ENCODE measurements at regions not wholly inside any gene's neighbourhood (a gene's known extent, or its start where the extent isn't known, plus 50 kb on each side); places are given as distances from the start of the nearest gene placed in this dataset.

GRCh38 chr6:101202867-101203374 lies 190.6 kb upstream of the GRIK2 start:
- Histone ChIP-seq H3K4me3 (ENCODE audit: insufficient read length, low read depth) (no peak overlapping the region), H3K9me3 (ENCODE audit: insufficient read depth, low read length) (no peaks in the 10 kb centered on the region), H3K4me1 (ENCODE audit: insufficient read depth, insufficient read length) (no peaks in the 10 kb centered on the region), H3K27me3 (ENCODE audit: insufficient read depth, insufficient read length) (no peaks in the 10 kb centered on the region), H3K9ac (ENCODE audit: insufficient read length, low read depth) (no peak overlapping the region), H3K36me3 (ENCODE audit: insufficient read depth, insufficient read length, low read length) (no peaks in the 10 kb centered on the region)
- no peak for DNase-seq (ENCODE audit: low read depth, low spot score)
- TF ChIP-seq YY1 (IDR thresholded peaks at IDR 0.05; ENCODE audit: insufficient read depth, insufficient read length) (no peak), ZNF274 (IDR thresholded peaks at IDR 0.05; ENCODE audit: low read depth, low read length) (no peak), SUZ12 (IDR thresholded peaks at IDR 0.05; ENCODE audit: extremely low read depth, insufficient read depth, insufficient read length) (no peak)

GRCh38 chr6:101203664-101204063 lies 189.8 kb upstream of the GRIK2 start:
- Histone ChIP-seq H3K4me3 (ENCODE audit: insufficient read length, low read depth) (no peak overlapping the region), H3K4me1 (ENCODE audit: insufficient read depth, insufficient read length) (no peaks in the 10 kb centered on the region), H3K9me3 (ENCODE audit: insufficient read depth, low read length) (no peaks in the 10 kb centered on the region), H3K9ac (ENCODE audit: insufficient read length, low read depth) (no peak overlapping the region), H3K27me3 (ENCODE audit: insufficient read depth, insufficient read length) (no peaks in the 10 kb centered on the region), H3K36me3 (ENCODE audit: insufficient read depth, insufficient read length, low read length) (no peaks in the 10 kb centered on the region)
- DNase-seq (ENCODE audit: low read depth, low spot score) = no peak
- TF ChIP-seq ZNF274 (IDR thresholded peaks at IDR 0.05; ENCODE audit: low read depth, low read length) (no peak), SUZ12 (IDR thresholded peaks at IDR 0.05; ENCODE audit: extremely low read depth, insufficient read depth, insufficient read length) (no peak), YY1 (IDR thresholded peaks at IDR 0.05; ENCODE audit: insufficient read depth, insufficient read length) (no peak)

GRCh38 chr6:101208152-101208551 lies 185.4 kb upstream of the GRIK2 start:
- Histone ChIP-seq H3K36me3 (ENCODE audit: insufficient read depth, insufficient read length, low read length) (no peaks in the 10 kb centered on the region), H3K9ac (ENCODE audit: insufficient read length, low read depth) (no peak overlapping the region), H3K27me3 (ENCODE audit: insufficient read depth, insufficient read length) (no peaks in the 10 kb centered on the region), H3K9me3 (ENCODE audit: insufficient read depth, low read length) (no peaks in the 10 kb centered on the region), H3K4me3 (ENCODE audit: insufficient read length, low read depth) (no peak overlapping the region), H3K4me1 (ENCODE audit: insufficient read depth, insufficient read length) (no peaks in the 10 kb centered on the region)
- DNase-seq (ENCODE audit: low read depth, low spot score) = no peak
- no peak for TF ChIP-seq SUZ12 (IDR thresholded peaks at IDR 0.05; ENCODE audit: extremely low read depth, insufficient read depth, insufficient read length)
- no peak for TF ChIP-seq YY1 (IDR thresholded peaks at IDR 0.05; ENCODE audit: insufficient read depth, insufficient read length)
- no peak for TF ChIP-seq ZNF274 (IDR thresholded peaks at IDR 0.05; ENCODE audit: low read depth, low read length)

- DNase-seq (ENCODE audit: low read depth, low spot score) = no peak
- H3K4me3 ChIP-seq (ENCODE audit: insufficient read length, low read depth) = no peak overlapping the region
Measured at GRCh38 chr6:101212640-101213039, 180.9 kb upstream of the GRIK2 start.

GRCh38 chr6:101222007-101222406 lies 171.5 kb upstream of the GRIK2 start:
- no peak for DNase-seq (ENCODE audit: low read depth, low spot score)
- no peak overlapping the region for H3K4me3 ChIP-seq (ENCODE audit: insufficient read length, low read depth)
- no peak for TF ChIP-seq YY1 (IDR thresholded peaks at IDR 0.05; ENCODE audit: insufficient read depth, insufficient read length)
- TF ChIP-seq ZNF274 (IDR thresholded peaks at IDR 0.05; ENCODE audit: low read depth, low read length) = no peak
- TF ChIP-seq SUZ12 (IDR thresholded peaks at IDR 0.05; ENCODE audit: extremely low read depth, insufficient read depth, insufficient read length) = no peak
- no peaks in the 10 kb centered on the region for H3K27me3 ChIP-seq (ENCODE audit: insufficient read depth, insufficient read length)
- peaks cover 2% of the 10 kb centered on the region for H3K4me1 ChIP-seq (ENCODE audit: insufficient read depth, insufficient read length)
- H3K9me3 ChIP-seq (ENCODE audit: insufficient read depth, low read length) = peaks cover 14% of the 10 kb centered on the region
- no peaks in the 10 kb centered on the region for H3K36me3 ChIP-seq (ENCODE audit: insufficient read depth, insufficient read length, low read length)
- H3K9ac ChIP-seq (ENCODE audit: insufficient read length, low read depth) = no peak overlapping the region

More at GRCh38 chr6:101212640-101213039, 180.9 kb upstream of the GRIK2 start:
- H3K9ac ChIP-seq (ENCODE audit: insufficient read length, low read depth) = no peak overlapping the region
- H3K27me3 ChIP-seq (ENCODE audit: insufficient read depth, insufficient read length) = no peaks in the 10 kb centered on the region
- no peaks in the 10 kb centered on the region for H3K9me3 ChIP-seq (ENCODE audit: insufficient read depth, low read length)
- no peaks in the 10 kb centered on the region for H3K4me1 ChIP-seq (ENCODE audit: insufficient read depth, insufficient read length)
- no peak for TF ChIP-seq YY1 (IDR thresholded peaks at IDR 0.05; ENCODE audit: insufficient read depth, insufficient read length)
- TF ChIP-seq ZNF274 (IDR thresholded peaks at IDR 0.05; ENCODE audit: low read depth, low read length) = no peak
- TF ChIP-seq SUZ12 (IDR thresholded peaks at IDR 0.05; ENCODE audit: extremely low read depth, insufficient read depth, insufficient read length) = no peak
- no peaks in the 10 kb centered on the region for H3K36me3 ChIP-seq (ENCODE audit: insufficient read depth, insufficient read length, low read length)

GRCh38 chr6:101224751-101225150 lies 168.8 kb upstream of the GRIK2 start:
- Histone ChIP-seq H3K9ac (ENCODE audit: insufficient read length, low read depth) (no peak overlapping the region), H3K36me3 (ENCODE audit: insufficient read depth, insufficient read length, low read length) (no peaks in the 10 kb centered on the region), H3K27me3 (ENCODE audit: insufficient read depth, insufficient read length) (no peaks in the 10 kb centered on the region), H3K4me1 (ENCODE audit: insufficient read depth, insufficient read length) (peaks cover 2% of the 10 kb centered on the region), H3K4me3 (ENCODE audit: insufficient read length, low read depth) (no peak overlapping the region), H3K9me3 (ENCODE audit: insufficient read depth, low read length) (peaks cover 14% of the 10 kb centered on the region)
- DNase-seq (ENCODE audit: low read depth, low spot score) = no peak
- TF ChIP-seq SUZ12 (IDR thresholded peaks at IDR 0.05; ENCODE audit: extremely low read depth, insufficient read depth, insufficient read length) (no peak), YY1 (IDR thresholded peaks at IDR 0.05; ENCODE audit: insufficient read depth, insufficient read length) (no peak), ZNF274 (IDR thresholded peaks at IDR 0.05; ENCODE audit: low read depth, low read length) (no peak)

- H3K9me3 ChIP-seq (ENCODE audit: insufficient read depth, low read length) = peaks cover 14% of the 10 kb centered on the region
- no peak overlapping the region for H3K9ac ChIP-seq (ENCODE audit: insufficient read length, low read depth)
- TF ChIP-seq SUZ12 (IDR thresholded peaks at IDR 0.05; ENCODE audit: extremely low read depth, insufficient read depth, insufficient read length) (no peak), YY1 (IDR thresholded peaks at IDR 0.05; ENCODE audit: insufficient read depth, insufficient read length) (no peak), ZNF274 (IDR thresholded peaks at IDR 0.05; ENCODE audit: low read depth, low read length) (no peak)
- no peaks in the 10 kb centered on the region for H3K36me3 ChIP-seq (ENCODE audit: insufficient read depth, insufficient read length, low read length)
- peak; percentile 64 for DNase-seq (ENCODE audit: low read depth, low spot score)
- no peak overlapping the region for H3K4me3 ChIP-seq (ENCODE audit: insufficient read length, low read depth)
- H3K27me3 ChIP-seq (ENCODE audit: insufficient read depth, insufficient read length) = no peaks in the 10 kb centered on the region
- peaks cover 2% of the 10 kb centered on the region for H3K4me1 ChIP-seq (ENCODE audit: insufficient read depth, insufficient read length)
Measured at GRCh38 chr6:101226677-101227135, 166.8 kb upstream of the GRIK2 start.

Measured in NT2/D1 (cell line).